ENCODE measurements at regions not wholly inside any gene's neighbourhood (a gene's known extent, or its start where the extent isn't known, plus 50 kb on each side); places are given as distances from the start of the nearest gene placed in this dataset.

GRCh38 chr4:138639018-138639741, 376.4 kb upstream of the NOCT start:
- no peak for TF ChIP-seq CTCF (conservative IDR thresholded peaks at IDR 0.05; ENCODE audit: low read length)
- TF ChIP-seq EZH2phosphoT487 (IDR thresholded peaks at IDR 0.05; ENCODE audit: borderline replicate concordance): no peak
- Histone ChIP-seq H3K9ac (ENCODE audit: low read depth, low read length, poor library complexity, severe bottlenecking) (no peak overlapping the region), H3F3A (ENCODE audit: low read depth) (no peaks in the 10 kb centered on the region), H3K9me3 (ENCODE audit: insufficient read depth, low read depth, low read length) (no peaks in the 10 kb centered on the region), H3K79me2 (ENCODE audit: insufficient read depth, low read length) (no peaks in the 10 kb centered on the region), H2AFZ (ENCODE audit: low read length) (no peak overlapping the region), H3K4me1 (ENCODE audit: insufficient read depth, low read length, poor library complexity, severe bottlenecking) (no peaks in the 10 kb centered on the region), H4K20me1 (ENCODE audit: insufficient read depth, low read length, poor library complexity, severe bottlenecking) (no peaks in the 10 kb centered on the region), H3K36me3 (ENCODE audit: insufficient read depth, low read length) (no peaks in the 10 kb centered on the region), H3K4me2 (ENCODE audit: low read depth, low read length, poor library complexity, severe bottlenecking) (no peak overlapping the region), H3K4me3 (ENCODE audit: low read length, poor library complexity, severe bottlenecking) (no peak overlapping the region), H3K9me2 (replicated peaks; ENCODE audit: low read depth, low read length) (no peaks in the 10 kb centered on the region), H3K27me3 (ENCODE audit: insufficient read depth, low read length, poor library complexity, severe bottlenecking) (no peaks in the 10 kb centered on the region)

GRCh38 chr4:138636781-138637180, 378.8 kb upstream of the NOCT start:
- Histone ChIP-seq H3F3A (ENCODE audit: low read depth) (no peaks in the 10 kb centered on the region), H3K4me1 (ENCODE audit: insufficient read depth, low read length, poor library complexity, severe bottlenecking) (no peaks in the 10 kb centered on the region), H4K20me1 (ENCODE audit: insufficient read depth, low read length, poor library complexity, severe bottlenecking) (no peaks in the 10 kb centered on the region), H3K9me2 (replicated peaks; ENCODE audit: low read depth, low read length) (no peaks in the 10 kb centered on the region), H3K4me3 (ENCODE audit: low read length, poor library complexity, severe bottlenecking) (no peak overlapping the region), H3K9me3 (ENCODE audit: insufficient read depth, low read depth, low read length) (no peaks in the 10 kb centered on the region), H3K27me3 (ENCODE audit: insufficient read depth, low read length, poor library complexity, severe bottlenecking) (no peaks in the 10 kb centered on the region), H3K9ac (ENCODE audit: low read depth, low read length, poor library complexity, severe bottlenecking) (no peak overlapping the region), H3K36me3 (ENCODE audit: insufficient read depth, low read length) (no peaks in the 10 kb centered on the region), H3K4me2 (ENCODE audit: low read depth, low read length, poor library complexity, severe bottlenecking) (no peak overlapping the region), H2AFZ (ENCODE audit: low read length) (no peak overlapping the region), H3K79me2 (ENCODE audit: insufficient read depth, low read length) (no peaks in the 10 kb centered on the region)
- TF ChIP-seq EZH2phosphoT487 (IDR thresholded peaks at IDR 0.05; ENCODE audit: borderline replicate concordance) (no peak), CTCF (conservative IDR thresholded peaks at IDR 0.05; ENCODE audit: low read length) (no peak)

GRCh38 chr4:138634915-138635314, 380.7 kb upstream of the NOCT start:
- H3K36me3 ChIP-seq (ENCODE audit: insufficient read depth, low read length): no peaks in the 10 kb centered on the region
- H3K79me2 ChIP-seq (ENCODE audit: insufficient read depth, low read length): no peaks in the 10 kb centered on the region
- no peaks in the 10 kb centered on the region for H3K9me2 ChIP-seq (replicated peaks; ENCODE audit: low read depth, low read length)

More at GRCh38 chr4:138634915-138635314, 380.7 kb upstream of the NOCT start:
- Histone ChIP-seq H4K20me1 (ENCODE audit: insufficient read depth, low read length, poor library complexity, severe bottlenecking) (no peaks in the 10 kb centered on the region), H2AFZ (ENCODE audit: low read length) (no peak overlapping the region), H3K4me2 (ENCODE audit: low read depth, low read length, poor library complexity, severe bottlenecking) (no peak overlapping the region), H3K9me3 (ENCODE audit: insufficient read depth, low read depth, low read length) (no peaks in the 10 kb centered on the region), H3F3A (ENCODE audit: low read depth) (no peaks in the 10 kb centered on the region), H3K4me3 (ENCODE audit: low read length, poor library complexity, severe bottlenecking) (no peak overlapping the region), H3K9ac (ENCODE audit: low read depth, low read length, poor library complexity, severe bottlenecking) (no peak overlapping the region), H3K27me3 (ENCODE audit: insufficient read depth, low read length, poor library complexity, severe bottlenecking) (no peaks in the 10 kb centered on the region), H3K4me1 (ENCODE audit: insufficient read depth, low read length, poor library complexity, severe bottlenecking) (no peaks in the 10 kb centered on the region)
- no peak for TF ChIP-seq CTCF (conservative IDR thresholded peaks at IDR 0.05; ENCODE audit: low read length)
- no peak for TF ChIP-seq EZH2phosphoT487 (IDR thresholded peaks at IDR 0.05; ENCODE audit: borderline replicate concordance)
